ENCODE measurements at regions not wholly inside any gene's neighbourhood (a gene's known extent, or its start where the extent isn't known, plus 50 kb on each side); places are given as distances from the start of the nearest gene placed in this dataset.
A peak's percentile ranks its signal among the peaks of the same experiment; 100 is the strongest.
"Not testable (repeated sequence)": the region's sequence is repeated elsewhere in the genome, so short reads cannot be mapped to it uniquely, and the experiment has no call there.

GRCh38 chr6:142016666-142017065 is 116.1 kb upstream of the GJE1 start:
- WGBS (ENCODE audit: insufficient coverage, low coverage, missing lambda C conversion rate): 15% methylated on average over 4 of the region's 5 CpGs
- ATAC-seq; FAIRE-seq; H3K4me2 ChIP-seq (ENCODE audit: insufficient read depth, low read length); H3K27me3 ChIP-seq (ENCODE audit: control insufficient read depth in 2 of 2, insufficient read depth in 2 of 2, low read length in 2 of 2); H3K79me2 ChIP-seq (ENCODE audit: control insufficient read depth, insufficient read depth, low read length); H3K9me3 ChIP-seq (replicated peaks; ENCODE audit: control insufficient read depth, insufficient read depth, low read depth, low read length); H4K20me1 ChIP-seq (replicated peaks; ENCODE audit: control insufficient read depth, insufficient read depth, low read length); H2AFZ ChIP-seq (ENCODE audit: low read depth, low read length); intact Hi-C loops (cut with micrococcal nuclease); in situ Hi-C loops (cut with MboI); DNase-seq (ENCODE audit: extremely low read depth in 1 of 4, low spot score in 3 of 4); H3K36me3 ChIP-seq (ENCODE audit: control insufficient read depth, insufficient read depth, low read length); H3K4me1 ChIP-seq (replicated peaks in 1 of 2; ENCODE audit: control insufficient read depth in 2 of 2, insufficient read depth in 2 of 2, low read length in 2 of 2); BruUV-seq (replicated peaks); H3K27ac ChIP-seq (ENCODE audit: extremely low read depth, low read depth, low read length); POLR2A ChIA-PET; H3K4me3 ChIP-seq; CTCF ChIA-PET (ENCODE audit: low intra/inter-chr PET ratio); H3K9me1 ChIP-seq (ENCODE audit: control insufficient read depth, insufficient read depth, low read length); H3K9ac ChIP-seq (ENCODE audit: insufficient read depth in 1 of 2, low read depth in 2 of 2, low read length in 2 of 2); TF ChIP-seq FOXM1 (CRISPR knock-in tag; IDR thresholded peaks at IDR 0.05; ENCODE audit: low read depth): not testable (repeated sequence)
- TF ChIP-seq CBFA2T2 (conservative IDR thresholded peaks at IDR 0.05) (peak; percentile 93), TCF3 (CRISPR knock-in tag; IDR thresholded peaks at IDR 0.05) (peak; percentile 76), ARID1B (IDR thresholded peaks at IDR 0.05) (peak; percentile 80), TRIM24 (IDR thresholded peaks at IDR 0.05) (peak; percentile 97 to 98), CBFA2T3 (IDR thresholded peaks at IDR 0.05) (peak; percentile 92), FOXM1 (IDR thresholded peaks at IDR 0.05; ENCODE audit: low read depth) (peak; percentile 46), TAL1 (IDR thresholded peaks at IDR 0.05) (peak; percentile 93), SMARCE1 (IDR thresholded peaks at IDR 0.05) (peak; percentile 80), PHB2 (IDR thresholded peaks at IDR 0.05; ENCODE audit: low read depth) (peak; percentile 80), CC2D1A (IDR thresholded peaks at IDR 0.05) (peak; percentile 95), NCOR1 (IDR thresholded peaks at IDR 0.05) (peak; percentile 78), MTA2 (IDR thresholded peaks at IDR 0.05; ENCODE audit: low read depth) (peak; percentile 80)

- H3K9me1 ChIP-seq (ENCODE audit: control insufficient read depth, insufficient read depth, low read length); H2AFZ ChIP-seq (ENCODE audit: low read depth, low read length); H3K9me3 ChIP-seq (replicated peaks; ENCODE audit: control insufficient read depth, insufficient read depth, low read depth, low read length); POLR2A ChIA-PET; H3K4me3 ChIP-seq; CTCF ChIA-PET (ENCODE audit: low intra/inter-chr PET ratio); intact Hi-C loops (cut with micrococcal nuclease); FAIRE-seq; H3K9ac ChIP-seq (ENCODE audit: insufficient read depth in 1 of 2, low read depth in 2 of 2, low read length in 2 of 2); H3K4me2 ChIP-seq (ENCODE audit: insufficient read depth, low read length); DNase-seq (ENCODE audit: extremely low read depth in 1 of 4, low spot score in 3 of 4); H3K79me2 ChIP-seq (ENCODE audit: control insufficient read depth, insufficient read depth, low read length); H3K4me1 ChIP-seq (replicated peaks in 1 of 2; ENCODE audit: control insufficient read depth in 2 of 2, insufficient read depth in 2 of 2, low read length in 2 of 2); BruUV-seq (replicated peaks); in situ Hi-C loops (cut with MboI); ATAC-seq; H4K20me1 ChIP-seq (replicated peaks; ENCODE audit: control insufficient read depth, insufficient read depth, low read length); H3K36me3 ChIP-seq (ENCODE audit: control insufficient read depth, insufficient read depth, low read length); H3K27me3 ChIP-seq (ENCODE audit: control insufficient read depth in 2 of 2, insufficient read depth in 2 of 2, low read length in 2 of 2); H3K27ac ChIP-seq (ENCODE audit: extremely low read depth, low read depth, low read length): not testable (repeated sequence)
- 50% methylated on average over 1 of the region's 2 CpGs for WGBS (ENCODE audit: insufficient coverage, low coverage, missing lambda C conversion rate)
Observed at GRCh38 chr6:142015463-142015862, 117.3 kb upstream of the GJE1 start.

Measured in K562 (cell line).